Activated CD8-positive, alpha-beta memory T cell treated with anti-CD3 and anti-CD28 coated beads, Interleukin-2, amount 50 U/mL, for 1 hour (primary cell): ENCODE measurements at regions not wholly inside any gene's neighbourhood (a gene's known extent, or its start where the extent isn't known, plus 50 kb on each side); places are given as distances from the start of the nearest gene placed in this dataset.

Experiments used
- DNase-seq: peaks from one replicate; pipeline ENCODE4 v3.0.0-alpha.2; 2020; ENCODE audit errors: extremely low read depth

DNA sequence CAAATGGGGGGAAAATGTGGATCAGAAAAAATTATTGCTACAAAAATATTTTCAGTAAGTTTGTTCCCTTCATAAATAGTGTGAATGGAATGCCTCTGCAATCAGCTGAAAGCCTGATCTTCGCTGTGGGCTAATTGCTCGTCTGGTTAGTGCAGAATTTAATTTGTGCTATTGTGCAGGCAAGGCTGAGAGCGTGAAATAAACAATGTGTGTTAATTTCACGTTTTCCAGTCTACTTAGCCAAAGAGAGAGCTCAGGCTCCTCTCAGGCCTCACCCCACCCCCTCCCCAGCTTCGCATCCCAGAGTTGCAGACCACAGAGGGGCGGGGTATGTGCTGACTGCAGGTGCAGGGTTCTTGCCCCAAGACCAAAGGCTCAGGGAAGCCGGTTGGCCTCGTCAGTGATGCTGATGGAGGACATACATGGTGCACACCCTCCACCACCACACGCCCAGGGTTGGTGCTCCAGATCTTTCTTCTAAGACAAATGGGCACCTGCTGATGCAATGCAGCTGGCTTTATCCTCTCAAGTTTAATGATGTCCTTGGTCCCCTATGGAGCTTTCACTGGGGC is 302.6 kb upstream of the SLC14A2 start:
- DNase-seq: no peak

DNA sequence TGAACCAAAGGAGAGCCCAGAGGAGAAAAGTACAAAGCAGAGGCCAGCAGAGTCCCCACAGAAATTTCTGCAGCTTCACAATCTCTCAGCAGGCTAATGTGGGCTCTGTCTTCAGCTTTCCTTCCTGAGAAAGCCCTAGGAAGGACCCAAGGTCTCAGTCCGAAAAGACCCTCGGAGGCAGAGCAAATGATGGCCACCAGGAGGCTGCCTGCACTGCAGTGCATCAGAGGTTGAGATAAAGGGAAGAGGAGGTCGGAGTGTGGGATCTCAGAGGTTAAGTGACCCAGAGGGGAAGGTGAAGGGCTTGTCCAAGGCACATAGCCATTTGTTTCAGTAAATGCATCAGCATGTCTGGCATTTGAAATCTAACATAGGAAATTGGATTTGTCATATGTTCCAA is 299.1 kb upstream of the SLC14A2 start:
- no peak for DNase-seq

DNA sequence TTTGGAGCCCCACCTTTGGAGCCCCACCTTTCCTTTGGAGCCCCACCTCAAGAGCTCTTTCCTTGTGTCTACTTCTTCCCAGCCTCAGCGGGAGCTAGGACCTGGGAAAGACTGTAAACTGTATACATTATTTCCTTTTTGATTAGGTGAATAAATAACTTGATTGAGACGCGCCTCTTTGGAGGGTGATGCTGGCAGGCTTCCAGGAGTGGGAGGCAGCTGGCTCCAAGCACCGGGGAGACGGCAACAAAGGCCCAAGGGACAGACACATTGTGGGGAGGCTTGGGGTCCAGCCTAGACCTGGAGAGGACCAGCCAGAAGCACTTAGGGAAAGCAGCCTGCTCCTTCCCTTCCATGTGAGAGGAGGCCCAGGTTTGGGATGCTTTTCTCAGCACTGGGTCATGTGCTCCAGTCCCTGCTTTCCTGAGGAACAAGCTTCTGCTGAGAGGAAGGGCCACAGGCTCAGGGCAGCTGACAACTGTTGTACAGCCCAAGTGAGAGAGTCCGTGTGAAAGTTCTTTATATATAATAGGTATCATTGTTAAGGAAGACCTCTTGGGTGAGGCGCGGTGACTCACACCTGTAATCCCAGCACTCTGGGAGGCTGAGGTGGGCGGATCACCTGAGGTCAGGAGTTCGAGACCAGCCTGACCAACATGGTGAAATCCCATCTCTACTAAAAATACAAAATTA is 297.2 kb upstream of the SLC14A2 start:
- no peak for DNase-seq

DNA sequence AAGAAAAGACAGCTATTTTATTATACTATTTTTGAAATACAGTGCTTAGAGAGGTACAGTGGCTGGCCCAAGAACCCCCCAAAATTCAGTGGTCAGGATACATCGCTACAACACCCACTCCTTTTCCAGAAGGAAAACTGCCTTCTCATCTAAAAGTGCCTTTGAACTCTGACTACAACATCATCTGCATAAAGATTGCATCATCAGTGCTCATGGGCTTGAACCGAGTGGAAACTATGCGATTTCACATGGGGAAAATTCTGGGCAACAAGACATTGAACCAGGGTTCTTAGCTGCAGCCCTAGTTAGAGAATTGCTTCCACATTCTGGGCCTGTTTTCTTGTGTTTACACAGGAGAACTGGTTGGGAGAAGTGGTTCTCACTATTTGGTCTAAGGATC is 294.6 kb upstream of the SLC14A2 start:
- DNase-seq: no peak

DNA sequence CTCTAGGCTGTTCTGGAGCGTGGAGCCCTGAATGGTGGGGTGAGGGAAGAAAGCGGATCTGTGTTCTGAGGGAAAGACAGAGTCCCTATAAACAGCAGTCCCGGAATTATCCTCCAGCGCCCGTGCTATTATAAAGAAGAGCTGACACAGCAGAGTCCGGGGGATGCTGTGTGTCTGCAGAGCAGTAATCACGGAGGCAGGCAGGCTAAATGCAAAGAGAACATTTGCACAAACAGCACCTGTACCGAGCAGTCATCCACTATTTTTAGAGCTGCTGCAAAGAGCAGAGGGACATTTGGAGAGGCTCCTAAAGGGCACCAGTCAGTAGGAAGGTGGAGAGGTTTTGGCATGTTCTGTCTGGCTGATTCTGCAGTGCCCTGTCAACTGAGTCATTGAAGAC is 293.8 kb upstream of the SLC14A2 start:
- no peak for DNase-seq

DNA sequence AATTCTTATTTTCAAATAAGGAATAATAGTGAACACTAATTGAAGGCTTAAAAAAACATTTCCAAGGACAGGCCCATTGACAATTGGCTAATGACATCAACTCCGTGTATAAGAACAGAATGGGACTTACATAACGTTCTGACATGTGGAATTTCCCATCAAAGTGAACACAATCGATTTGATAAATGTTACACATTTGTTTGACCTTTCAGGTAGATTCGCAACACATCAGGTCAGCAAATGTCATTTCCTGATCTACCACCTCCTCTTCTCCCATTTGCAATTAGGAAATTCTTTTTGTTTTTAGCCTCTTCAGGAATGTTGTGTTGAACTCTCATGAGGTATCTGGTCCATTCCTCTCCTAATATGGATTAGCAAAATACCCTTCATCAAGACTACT is 292.9 kb upstream of the SLC14A2 start:
- no peak for DNase-seq

DNA sequence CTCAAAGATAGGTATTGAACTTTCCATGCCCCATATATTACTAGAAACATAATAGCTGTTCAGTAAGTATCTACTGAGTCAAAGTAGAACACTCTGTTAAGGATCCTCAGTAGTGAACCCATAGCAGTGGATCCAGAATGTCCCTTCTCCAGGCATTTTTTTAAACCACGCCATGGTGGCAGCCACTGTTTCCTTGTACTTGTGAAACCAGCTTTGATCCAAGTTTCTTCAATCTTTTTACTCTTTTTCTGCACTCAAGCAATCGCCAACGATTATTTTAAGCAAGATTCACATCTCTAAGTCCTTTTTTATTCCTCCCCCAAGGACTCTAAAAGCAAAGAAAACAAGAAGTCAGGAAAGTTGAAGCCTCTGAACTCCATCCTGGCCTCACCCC is 291.2 kb upstream of the SLC14A2 start:
- DNase-seq: no peak

DNA sequence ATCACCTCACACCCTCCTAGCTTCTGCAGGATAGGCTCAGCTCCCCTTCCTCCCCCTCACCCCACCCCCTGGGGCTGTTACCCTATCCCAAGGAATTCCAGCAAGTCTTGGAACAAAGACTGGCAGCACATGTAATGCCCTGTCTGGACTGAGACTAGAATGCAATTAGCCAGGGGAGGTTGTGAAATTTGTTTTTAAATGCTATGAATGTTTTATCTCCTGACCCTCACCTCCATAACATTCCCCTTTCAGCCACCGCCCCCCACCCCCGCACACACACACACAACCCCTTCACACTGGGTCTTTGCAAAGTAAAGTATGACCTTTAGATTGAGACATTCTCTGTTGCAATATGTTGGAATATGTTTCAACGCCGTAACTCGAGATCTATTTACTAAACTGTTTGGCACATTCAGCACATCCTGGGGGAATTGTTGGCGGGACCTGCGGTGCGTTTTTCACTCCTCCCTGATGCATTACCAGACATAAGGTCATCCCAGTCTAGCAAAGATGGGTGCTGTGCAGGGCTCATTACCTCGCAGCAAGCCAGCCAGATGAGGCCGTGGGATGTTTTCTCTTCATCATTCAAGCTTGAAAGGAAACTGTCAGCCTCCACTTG is 290.7 kb upstream of the SLC14A2 start:
- DNase-seq: no peak

DNA sequence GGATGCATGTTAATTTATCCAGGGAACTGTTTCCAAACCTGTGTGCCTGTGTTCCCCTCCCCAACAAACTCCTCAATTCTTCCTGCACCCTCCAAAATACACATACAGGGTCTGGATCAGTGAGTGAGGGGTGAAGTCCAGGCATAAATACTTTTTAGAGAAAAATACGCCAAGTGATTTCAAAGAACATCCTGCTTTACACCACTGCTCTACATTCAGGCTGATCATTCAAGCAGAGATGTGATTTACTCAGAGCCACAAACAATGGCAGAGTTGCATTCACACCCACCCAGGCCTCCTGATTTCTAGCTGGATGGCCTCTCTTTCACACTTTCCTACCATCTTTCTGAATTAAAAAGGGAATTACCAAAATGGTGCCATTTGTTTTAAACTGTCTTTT is 289.5 kb upstream of the SLC14A2 start:
- DNase-seq: no peak

DNA sequence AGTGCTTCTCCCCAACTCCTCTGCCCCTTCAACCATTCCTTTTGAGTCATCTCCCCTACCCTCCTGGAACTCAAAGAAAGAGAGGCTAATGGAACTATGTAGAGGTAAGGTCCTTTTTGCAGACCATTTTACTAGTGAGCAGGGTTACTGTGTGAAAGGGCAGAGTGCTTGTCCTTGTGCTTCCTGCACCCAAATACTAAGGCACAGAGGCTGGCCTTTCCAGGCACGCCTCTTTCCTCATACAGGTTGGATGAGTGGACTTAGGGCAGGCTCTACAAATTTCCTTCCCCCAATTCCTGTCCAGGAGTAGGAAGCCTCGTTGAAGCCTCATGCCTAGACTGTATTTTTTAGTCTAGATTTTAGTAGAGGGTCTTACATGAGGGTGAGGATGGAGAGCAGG is 288.8 kb upstream of the SLC14A2 start:
- no peak for DNase-seq

DNA sequence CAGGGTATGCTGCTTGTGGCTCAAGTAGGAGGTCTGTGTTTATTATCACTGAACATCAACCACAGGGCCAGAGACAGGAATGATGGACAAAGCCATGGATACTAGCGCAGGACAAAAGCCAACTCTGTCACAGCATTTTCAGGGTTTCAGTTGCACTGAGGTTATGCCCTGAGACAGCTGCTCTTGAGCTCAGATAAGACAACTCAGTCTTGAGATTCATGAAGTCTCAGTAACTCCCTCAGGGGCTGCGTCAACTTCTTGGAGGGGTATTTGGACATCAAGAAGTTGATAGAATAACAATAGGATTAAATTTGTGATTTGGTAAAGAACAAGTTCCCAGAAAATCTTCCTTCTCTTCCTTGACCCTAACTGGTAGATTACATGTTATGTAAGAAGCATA is 287.0 kb upstream of the SLC14A2 start:
- no peak for DNase-seq

DNA sequence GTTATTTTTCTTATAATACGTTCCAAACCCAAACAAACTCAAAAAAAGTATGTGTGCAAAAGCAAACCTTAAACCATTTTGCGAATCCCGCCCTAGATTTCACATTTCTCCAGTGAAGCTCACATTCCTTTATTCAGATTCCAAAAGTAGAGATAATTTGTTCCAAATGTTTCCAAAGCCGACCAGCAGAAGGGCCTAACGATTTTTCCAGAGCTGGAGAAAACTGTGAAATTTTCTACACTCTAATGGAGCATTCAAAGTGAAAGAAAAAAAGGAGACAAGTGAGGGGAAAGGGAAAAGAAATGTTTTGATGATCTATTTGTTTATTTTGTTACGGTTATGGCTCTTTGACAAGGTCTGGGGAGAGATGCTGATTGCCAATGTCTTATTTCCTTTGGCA is 286.5 kb upstream of the SLC14A2 start:
- DNase-seq: no peak

DNA sequence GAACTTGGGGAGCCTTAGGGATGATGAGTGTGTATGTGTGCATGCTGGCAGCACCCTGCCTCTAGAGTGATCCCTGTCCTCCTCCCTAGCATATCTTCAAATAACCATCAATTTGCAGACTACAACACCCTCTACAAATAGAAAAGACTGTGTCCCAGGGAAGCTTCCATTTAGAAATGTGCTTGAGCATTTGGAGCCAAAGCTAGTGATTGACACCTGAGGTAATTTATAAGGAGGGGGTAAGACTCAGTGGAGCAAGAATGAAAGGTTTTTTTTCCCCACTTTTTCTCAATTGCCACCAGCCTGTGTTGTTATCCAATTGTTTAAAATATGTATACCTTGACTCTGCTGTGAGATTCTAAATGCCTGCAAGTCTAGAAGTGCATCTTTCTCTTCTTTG is 286.0 kb upstream of the SLC14A2 start:
- no peak for DNase-seq

DNA sequence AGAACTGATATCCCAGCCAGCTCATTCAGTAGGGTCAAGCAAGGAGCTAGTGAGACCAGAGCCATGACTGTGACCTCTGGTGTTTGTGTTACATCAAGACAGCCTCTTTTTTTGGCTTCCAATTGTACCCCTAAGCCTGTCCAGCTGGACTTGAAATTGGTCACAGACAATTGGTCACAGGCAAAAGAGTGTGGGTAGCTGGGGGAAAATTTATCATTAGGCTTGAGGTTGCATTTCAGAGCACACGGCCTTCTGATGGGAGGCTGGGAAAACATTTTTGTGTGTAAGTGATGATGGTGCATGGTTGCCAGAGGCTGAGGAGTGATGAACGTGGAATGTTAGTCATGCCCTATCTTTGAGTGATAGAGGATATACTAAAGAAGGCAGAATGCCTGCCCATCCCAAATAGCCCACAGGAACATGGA is 285.1 kb upstream of the SLC14A2 start:
- no peak for DNase-seq

DNA sequence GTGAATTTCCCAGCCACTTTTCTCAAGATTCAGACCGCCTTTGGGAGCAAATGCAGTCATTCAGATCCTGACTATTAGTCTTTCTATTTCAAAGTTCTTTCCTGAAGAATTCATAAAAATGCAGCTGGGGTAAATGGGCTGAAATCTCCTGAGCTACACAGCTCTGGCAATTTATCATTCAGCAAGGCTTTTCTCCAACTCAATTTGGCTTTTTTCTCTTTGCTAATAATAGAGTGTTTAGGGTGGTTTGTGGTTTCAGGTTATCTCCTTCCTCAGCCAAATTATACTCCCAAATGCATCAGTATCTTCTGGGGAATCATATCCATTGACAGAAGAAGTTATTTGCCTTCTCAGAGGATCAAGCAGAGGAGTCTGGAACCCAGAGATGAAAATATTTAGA is 282.4 kb upstream of the SLC14A2 start:
- DNase-seq: no peak

DNA sequence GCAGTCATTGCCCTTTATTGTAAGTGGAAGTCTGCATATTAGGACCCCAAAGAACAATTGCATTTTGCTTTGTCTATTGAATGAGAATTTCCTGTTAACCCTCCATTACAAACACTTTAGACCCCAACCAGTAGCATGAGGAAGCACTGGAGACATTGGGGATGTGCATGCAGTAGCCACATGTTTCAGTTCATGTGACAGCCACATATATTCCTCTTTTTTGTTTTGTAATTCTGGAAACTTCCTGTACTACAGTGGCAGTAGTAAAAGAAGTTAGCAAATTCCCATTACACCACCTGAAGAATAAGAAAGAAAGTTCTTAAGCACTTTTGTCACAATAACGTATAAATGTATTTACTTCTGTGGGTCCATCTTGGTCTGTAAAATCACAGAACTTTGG is 281.1 kb upstream of the SLC14A2 start:
- DNase-seq: no peak

DNA sequence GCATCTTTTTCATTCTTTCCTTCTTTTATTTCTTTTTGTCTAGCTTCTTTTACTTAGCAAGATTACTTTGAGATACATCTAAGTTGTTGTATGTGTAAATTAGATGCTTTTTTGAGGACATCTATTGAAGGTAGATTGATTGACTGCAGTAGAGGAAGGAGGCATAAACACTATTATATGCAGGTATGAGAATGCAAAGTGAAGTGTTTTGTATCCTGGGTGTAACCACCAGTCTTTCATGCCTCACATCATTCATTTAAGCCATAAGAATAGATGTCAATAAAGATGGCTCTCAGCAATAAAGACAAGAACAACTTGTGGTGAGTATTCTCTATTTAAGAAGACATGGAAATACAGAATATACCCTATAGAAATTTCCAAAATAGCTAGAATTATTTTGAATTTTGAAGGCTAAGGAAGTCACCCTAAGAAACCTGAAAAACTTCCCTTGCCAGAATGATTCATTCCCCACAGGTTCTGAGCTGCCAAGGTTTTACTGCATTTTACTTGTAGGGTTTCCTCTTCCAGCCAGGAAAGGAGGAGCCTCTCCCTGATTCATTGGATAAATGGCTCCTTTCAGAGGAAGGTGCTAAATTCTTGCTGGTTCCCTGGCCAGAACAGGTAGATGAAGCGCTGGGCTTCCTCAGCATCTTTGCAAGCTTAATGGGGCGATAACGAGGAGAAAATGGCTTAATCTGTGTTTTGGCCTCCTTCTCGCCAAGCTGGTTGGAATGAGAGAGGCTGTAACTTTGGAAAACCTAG is 279.8 kb upstream of the SLC14A2 start:
- DNase-seq: no peak

DNA sequence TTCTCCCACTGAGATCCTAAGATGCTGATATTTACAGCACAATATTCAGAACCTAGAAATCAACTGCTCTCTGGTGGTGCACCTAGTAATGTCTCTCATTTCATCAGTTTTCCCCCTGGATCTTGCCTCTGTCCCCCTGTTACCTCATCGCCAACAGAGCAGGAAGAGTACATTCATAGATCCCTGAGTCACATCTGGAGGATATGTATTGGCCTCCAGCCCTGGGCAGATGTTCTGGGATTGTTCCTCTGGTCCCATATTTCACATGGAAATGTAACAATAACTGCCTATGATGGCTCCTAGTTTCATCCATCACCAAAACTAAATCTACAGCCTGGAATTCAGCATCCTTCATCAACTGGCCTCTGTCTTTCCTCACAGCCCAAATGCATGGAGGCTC is 278.8 kb upstream of the SLC14A2 start:
- DNase-seq: no peak

DNA sequence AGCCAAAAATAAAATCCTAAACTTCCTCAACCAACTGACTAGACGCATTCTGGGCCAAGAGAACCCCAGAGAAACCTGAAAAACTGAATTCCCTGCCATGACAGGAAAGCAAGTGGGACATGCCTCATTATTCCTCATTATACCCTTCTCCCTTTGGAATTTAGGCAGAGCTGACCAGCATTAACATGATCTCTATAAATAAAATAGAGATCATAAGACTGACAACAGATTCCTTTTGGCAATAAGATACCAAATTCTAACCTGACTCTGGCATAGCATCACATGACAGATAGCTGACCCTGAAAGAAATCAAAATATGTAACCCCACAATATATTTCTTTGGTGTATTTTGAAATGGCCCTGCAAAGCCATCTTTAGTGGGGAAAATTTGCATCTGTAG is 277.8 kb upstream of the SLC14A2 start:
- no peak for DNase-seq

DNA sequence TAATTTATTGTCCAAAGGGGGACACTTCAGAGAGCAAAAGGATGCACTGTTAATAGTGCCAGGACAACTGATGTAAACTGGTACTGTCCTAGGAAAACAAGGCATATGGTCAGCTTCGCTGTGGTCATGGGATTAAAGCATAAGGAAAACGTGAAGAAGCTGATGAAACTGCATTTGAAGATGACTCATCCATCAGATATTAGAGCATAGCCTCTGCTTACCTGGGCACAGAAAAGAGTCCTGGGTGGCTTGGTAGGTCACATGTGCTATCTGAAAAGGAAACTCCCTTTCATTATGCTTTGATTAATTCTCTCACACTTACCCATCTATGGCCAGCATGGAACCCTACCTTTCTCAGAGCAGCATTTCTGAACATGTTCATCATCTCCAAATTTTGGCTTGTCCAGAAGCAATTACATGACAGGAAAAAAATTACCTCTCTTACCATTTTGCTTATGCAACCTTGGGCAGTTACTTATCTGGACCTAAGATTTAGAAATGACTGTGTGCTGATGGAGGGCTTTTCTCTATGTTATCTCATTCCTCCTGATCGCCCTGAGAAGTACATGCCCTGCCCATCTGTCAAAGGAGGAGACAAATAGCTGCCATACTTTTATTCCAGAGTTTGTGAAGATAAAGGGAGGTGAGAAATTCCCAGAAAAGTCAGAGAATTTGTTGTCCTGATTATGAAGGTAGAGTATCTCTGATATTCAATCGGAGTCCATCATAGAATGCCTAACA is 275.3 kb upstream of the SLC14A2 start:
- no peak for DNase-seq

DNA sequence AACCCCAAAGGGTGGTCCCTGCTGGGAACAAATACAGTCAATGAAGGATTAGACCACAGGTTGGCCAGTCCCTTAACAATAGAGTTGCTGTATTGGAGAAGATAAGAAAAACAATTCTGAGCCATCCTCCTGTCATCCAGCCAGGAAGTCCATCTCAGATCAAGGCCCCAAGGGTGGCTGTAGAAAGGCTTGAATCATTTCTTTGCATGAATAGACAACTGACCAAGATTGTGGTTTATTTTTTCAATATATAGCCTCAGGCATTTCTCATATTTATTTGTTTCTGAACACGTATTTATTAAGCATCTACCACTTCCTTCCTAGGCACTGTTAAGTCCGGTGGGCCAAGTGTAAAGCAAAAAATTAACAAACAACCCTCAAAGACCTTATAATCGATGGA is 274.4 kb upstream of the SLC14A2 start:
- DNase-seq: no peak

DNA sequence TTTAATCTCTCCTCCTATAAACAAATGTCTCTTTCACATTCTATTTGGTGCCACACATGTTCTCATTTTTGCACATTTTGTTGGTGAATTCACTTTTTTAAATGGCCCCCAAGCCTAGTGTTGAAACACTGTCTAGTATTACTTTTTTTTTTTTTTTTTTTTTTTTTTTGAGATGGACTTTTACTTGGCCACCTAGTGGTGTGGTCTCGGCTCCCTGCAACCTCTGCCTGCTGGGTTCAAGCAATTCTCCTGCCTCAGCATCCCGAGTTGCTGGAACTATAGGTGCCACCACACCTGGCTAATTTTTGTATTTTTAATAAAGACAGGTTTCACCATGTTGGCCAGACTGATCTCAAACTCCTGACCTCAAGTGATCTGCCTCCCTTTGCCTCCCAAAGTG is 273.8 kb upstream of the SLC14A2 start:
- no peak for DNase-seq
